Keratinocyte (primary cell): ENCODE measurements at regions not wholly inside any gene's neighbourhood (a gene's known extent, or its start where the extent isn't known, plus 50 kb on each side); places are given as distances from the start of the nearest gene placed in this dataset.

ENCODE experiments used
- DNase-seq: peaks from one replicate; pipeline ENCODE4 v3.0.0-alpha.2; 2011; ENCODE audit warnings: low read depth, missing footprints, low spot score
- FAIRE-seq: peaks from 2 replicates; lab custom pipeline; 2011; peaks lifted over from hg19 to GRCh38; lab: Jason Lieb, UNC
- H2AFZ ChIP-seq: 2 replicates; pipeline ENCODE4 v1.6.0; 2012; ENCODE audit warnings: low read length, control low read depth, inconsistent platforms; ENCODE audit not compliant: control insufficient read depth
- H3K27ac ChIP-seq: 2 replicates; pipeline ENCODE4 v1.5.1; 2011; ENCODE audit warnings: low read length; ENCODE audit not compliant: control insufficient read depth, insufficient read depth
- H3K27me3 ChIP-seq: 3 replicates; pipeline ENCODE4 v1.6.0; 2011; ENCODE audit warnings: low read length; ENCODE audit not compliant: control insufficient read depth, insufficient read depth; ENCODE audit errors: extremely low read depth
- H3K36me3 ChIP-seq, 2 experiments: 2 replicates in 1 of 2; 3 replicates in 1 of 2; pipeline ENCODE4 v1.5.1; 2011; ENCODE audit warnings: low read length in 2 of 2, mild to moderate bottlenecking in 1 of 2; ENCODE audit not compliant: control insufficient read depth in 2 of 2, insufficient read depth in 2 of 2; ENCODE audit errors: extremely low read depth in 1 of 2
- H3K4me1 ChIP-seq: 3 replicates; pipeline ENCODE4 v1.5.1; 2011; ENCODE audit warnings: low read length; ENCODE audit not compliant: control insufficient read depth, insufficient read depth; ENCODE audit errors: extremely low read depth
- H3K4me2 ChIP-seq: 3 replicates; pipeline ENCODE4 v1.6.0; 2011; ENCODE audit warnings: low read depth, low read length; ENCODE audit not compliant: control insufficient read depth, insufficient read depth; ENCODE audit errors: extremely low read depth
- H3K4me3 ChIP-seq, 3 experiments: fragments of 200-600 bp in 1 of 3; sonication (generic) in 1 of 3; 2 replicates in 2 of 3; 3 replicates in 1 of 3; pipeline ENCODE4 v1.5.1; 2011 to 2016; ENCODE audit warnings: low read length in 3 of 3, mild to moderate bottlenecking in 3 of 3, control low read depth in 2 of 3, inconsistent platforms in 1 of 3, low read depth in 1 of 3, mixed read lengths in 1 of 3, mixed run types in 1 of 3, moderate library complexity in 1 of 3; ENCODE audit not compliant: control insufficient read depth in 2 of 3, insufficient read depth in 2 of 3; ENCODE audit errors: extremely low read depth in 1 of 3
- H3K79me2 ChIP-seq: 2 replicates; pipeline ENCODE4 v1.6.0; 2012; ENCODE audit warnings: low read length; ENCODE audit not compliant: control insufficient read depth, insufficient read depth
- H3K9ac ChIP-seq: 3 replicates; pipeline ENCODE4 v1.6.0; 2011; ENCODE audit warnings: low read length; ENCODE audit not compliant: control insufficient read depth, insufficient read depth; ENCODE audit errors: extremely low read depth
- H3K9me1 ChIP-seq: 3 replicates; pipeline ENCODE4 v1.6.0; 2011; ENCODE audit warnings: low read length; ENCODE audit not compliant: control insufficient read depth, insufficient read depth; ENCODE audit errors: extremely low read depth
- H3K9me3 ChIP-seq: 2 replicates; pipeline ENCODE4 v1.5.1; 2012; ENCODE audit warnings: low read depth, low read length; ENCODE audit not compliant: control insufficient read depth
- H4K20me1 ChIP-seq: 3 replicates; pipeline ENCODE4 v1.6.0; 2011; ENCODE audit warnings: low read length; ENCODE audit not compliant: control insufficient read depth, insufficient read depth; ENCODE audit errors: extremely low read depth
- EZH2 ChIP-seq: IDR thresholded peaks from one replicate; pipeline ENCODE4 v1.6.1; 2012; ENCODE audit warnings: inconsistent platforms, mild to moderate bottlenecking, low read length, moderate library complexity
- dilution Hi-C: fragments of 300-500 bp; cut with MboI; formaldehyde crosslinking; loops from one replicate; pipeline ENCODE4 v1.7.0; 2020; ENCODE audit warnings: low sequenced_read_pairs; ENCODE audit not compliant: extremely low pct_ligation_motif_present
- TF ChIP-seq, protein P1 (sequence below), 3 experiments: IDR thresholded peaks in 1 of 3; conservative IDR thresholded peaks in 1 of 3; optimal IDR thresholded peaks in 1 of 3; 2 replicates in 2 of 3; 3 replicates in 1 of 3; pipeline versions ENCODE3 to v1.5.1; 2011; ENCODE audit warnings: low read length in 3 of 3, mild to moderate bottlenecking in 3 of 3, moderate library complexity in 2 of 3, control low read depth in 1 of 3, inconsistent platforms in 1 of 3; ENCODE audit not compliant: insufficient read depth in 2 of 3; ENCODE audit errors: extremely low read depth in 1 of 3

- DNase-seq (no peak), FAIRE-seq (peak; percentile 48)
- dilution Hi-C loops, result no loop called here
- no peak overlapping the region for H3K4me3 ChIP-seq
- peaks cover 82% of the 10 kb centered on the region for H3K4me1 ChIP-seq
- no peaks in the 10 kb centered on the region for H3K27me3 ChIP-seq
- H3K4me2 ChIP-seq, result no peak overlapping the region
- TF ChIP-seq EZH2, result no peak
- TF ChIP-seq, protein P1, sequence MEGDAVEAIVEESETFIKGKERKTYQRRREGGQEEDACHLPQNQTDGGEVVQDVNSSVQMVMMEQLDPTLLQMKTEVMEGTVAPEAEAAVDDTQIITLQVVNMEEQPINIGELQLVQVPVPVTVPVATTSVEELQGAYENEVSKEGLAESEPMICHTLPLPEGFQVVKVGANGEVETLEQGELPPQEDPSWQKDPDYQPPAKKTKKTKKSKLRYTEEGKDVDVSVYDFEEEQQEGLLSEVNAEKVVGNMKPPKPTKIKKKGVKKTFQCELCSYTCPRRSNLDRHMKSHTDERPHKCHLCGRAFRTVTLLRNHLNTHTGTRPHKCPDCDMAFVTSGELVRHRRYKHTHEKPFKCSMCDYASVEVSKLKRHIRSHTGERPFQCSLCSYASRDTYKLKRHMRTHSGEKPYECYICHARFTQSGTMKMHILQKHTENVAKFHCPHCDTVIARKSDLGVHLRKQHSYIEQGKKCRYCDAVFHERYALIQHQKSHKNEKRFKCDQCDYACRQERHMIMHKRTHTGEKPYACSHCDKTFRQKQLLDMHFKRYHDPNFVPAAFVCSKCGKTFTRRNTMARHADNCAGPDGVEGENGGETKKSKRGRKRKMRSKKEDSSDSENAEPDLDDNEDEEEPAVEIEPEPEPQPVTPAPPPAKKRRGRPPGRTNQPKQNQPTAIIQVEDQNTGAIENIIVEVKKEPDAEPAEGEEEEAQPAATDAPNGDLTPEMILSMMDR (optimal IDR thresholded peaks at IDR 0.05 in 1 of 3, IDR thresholded peaks at IDR 0.05 in 1 of 3, conservative IDR thresholded peaks at IDR 0.05 in 1 of 3; ENCODE audit: extremely low read depth in 1 of 3, insufficient read depth in 2 of 3, low read length in 3 of 3), result no peak
- H3K79me2 ChIP-seq, result no peaks in the 10 kb centered on the region
- no peak overlapping the region for H3K9ac ChIP-seq
- no peak overlapping the region for H2AFZ ChIP-seq
- H3K36me3 ChIP-seq, result no peaks in the 10 kb centered on the region
- H4K20me1 ChIP-seq, result no peaks in the 10 kb centered on the region
- no peaks in the 10 kb centered on the region for H3K9me1 ChIP-seq
- H3K9me3 ChIP-seq, result no peaks in the 10 kb centered on the region
- peak overlapping the region; percentile 91 for H3K27ac ChIP-seq
These were observed 180.8 kb upstream of the CAMK1G start for GRCh38 chr1:209402697-209403096.

- no peaks in the 10 kb centered on the region for H3K9me1 ChIP-seq
- no peaks in the 10 kb centered on the region for H3K9me3 ChIP-seq
- peak overlapping the region; percentile 91 for H3K27ac ChIP-seq
- FAIRE-seq, result peak; percentile 99
- DNase-seq, result no peak
- peak overlapping the region; percentile 51 for H3K9ac ChIP-seq
- H3K4me2 ChIP-seq, result peak overlapping the region; percentile 81
- H4K20me1 ChIP-seq, result no peaks in the 10 kb centered on the region
- no peaks in the 10 kb centered on the region for H3K36me3 ChIP-seq
- H3K4me3 ChIP-seq, result peak overlapping the region in 2 of 3 experiments; percentile 31 to 34
- no peak overlapping the region for H2AFZ ChIP-seq
- H3K27me3 ChIP-seq, result no peaks in the 10 kb centered on the region
- no peak for TF ChIP-seq EZH2
- TF ChIP-seq, protein P1 (optimal IDR thresholded peaks at IDR 0.05 in 1 of 3, IDR thresholded peaks at IDR 0.05 in 1 of 3, conservative IDR thresholded peaks at IDR 0.05 in 1 of 3; ENCODE audit: extremely low read depth in 1 of 3, insufficient read depth in 2 of 3, low read length in 3 of 3), result no peak
- H3K4me1 ChIP-seq, result peaks cover 71% of the 10 kb centered on the region
- no peaks in the 10 kb centered on the region for H3K79me2 ChIP-seq
- dilution Hi-C loops, result no loop called here
These were observed 179.6 kb upstream of the CAMK1G start for GRCh38 chr1:209403921-209404320.
